H1 (cell line): ENCODE measurements at regions not wholly inside any gene's neighbourhood (a gene's known extent, or its start where the extent isn't known, plus 50 kb on each side); places are given as distances from the start of the nearest gene placed in this dataset.

Experiments
- CTCF ChIA-PET: fragments of 300-600 bp; sonication (Branson Sonifier 250); formaldehyde crosslinking; loops from one replicate; lab custom pipeline; 2021; ENCODE audit not compliant: partially characterized antibody; lab: Charles Lee
- POLR2A ChIA-PET: fragments of 300-600 bp; sonication (Branson Sonifier 250); formaldehyde crosslinking; loops from one replicate; lab custom pipeline; 2021; ENCODE audit warnings: inconsistent platforms; ENCODE audit not compliant: partially characterized antibody; lab: Charles Lee
- DNase-seq, 2 experiments: peaks; one replicate each; pipeline versions ENCODE4 v3.0.0 to v3.0.0-alpha.2; 2010 to 2022; ENCODE audit warnings: low spot score in 2 of 2, low read depth in 1 of 2, mixed read lengths in 1 of 2
- FAIRE-seq: peaks from 2 replicates; lab custom pipeline; 2011; peaks lifted over from hg19 to GRCh38; lab: Jason Lieb, UNC
- H2AFZ ChIP-seq: 2 replicates; pipeline ENCODE4 v1.8.1; 2012; ENCODE audit warnings: low read length, inconsistent platforms
- H2AK5ac ChIP-seq: 2 replicates; pipeline ENCODE4 v1.6.1; 2013; ENCODE audit warnings: low read depth, low read length
- H2BK120ac ChIP-seq: replicated peaks from 2 replicates; pipeline ENCODE3; 2013; ENCODE audit warnings: low read depth, low read length, inconsistent platforms
- H2BK12ac ChIP-seq: 2 replicates; pipeline ENCODE4 v1.6.1; 2013; ENCODE audit warnings: low read depth, low read length
- H2BK15ac ChIP-seq: 2 replicates; pipeline ENCODE4 v1.6.1; 2013; ENCODE audit warnings: low read length
- H2BK20ac ChIP-seq: 2 replicates; pipeline ENCODE4 v1.6.1; 2013; ENCODE audit warnings: low read length
- H2BK5ac ChIP-seq: 2 replicates; pipeline ENCODE4 v1.6.1; 2013; ENCODE audit warnings: low read depth, low read length
- H3K14ac ChIP-seq: 2 replicates; pipeline ENCODE4 v1.6.1; 2013; ENCODE audit warnings: inconsistent platforms; ENCODE audit not compliant: insufficient read length
- H3K18ac ChIP-seq: 2 replicates; pipeline ENCODE4 v1.6.1; 2013; ENCODE audit warnings: low read length; ENCODE audit errors: extremely low read depth
- H3K23ac ChIP-seq: 2 replicates; pipeline ENCODE4 v1.6.1; 2013; ENCODE audit warnings: inconsistent platforms; ENCODE audit not compliant: insufficient read length
- H3K23me2 ChIP-seq: 2 replicates; pipeline ENCODE4 v1.6.1; 2013; ENCODE audit warnings: low read depth, low read length
- H3K27ac ChIP-seq: 2 replicates; pipeline ENCODE4 v1.6.1; 2011; ENCODE audit warnings: low read depth, low read length, inconsistent platforms
- H3K27me3 ChIP-seq, 4 experiments: replicated peaks in 1 of 4; 1 replicate in 1 of 4; 2 replicates in 3 of 4; pipeline versions ENCODE4 v1.6.1 to v1.8.1; 2011 to 2013; ENCODE audit warnings: low read length in 3 of 4, mild to moderate bottlenecking in 3 of 4, inconsistent platforms in 2 of 4, mixed read lengths in 2 of 4, moderate library complexity in 1 of 4; ENCODE audit not compliant: control insufficient read depth in 3 of 4, insufficient read depth in 3 of 4; ENCODE audit errors: extremely low read depth in 1 of 4
- H3K36me3 ChIP-seq, 4 experiments: 2 replicates each; pipeline versions ENCODE4 v1.6.1 to v1.8.1; 2011 to 2013; ENCODE audit warnings: mild to moderate bottlenecking in 4 of 4, low read length in 3 of 4, moderate library complexity in 2 of 4, control low read depth in 1 of 4, inconsistent platforms in 1 of 4; ENCODE audit not compliant: insufficient read depth in 4 of 4, control insufficient read depth in 2 of 4
- H3K4ac ChIP-seq: replicated peaks from 2 replicates; pipeline ENCODE3; 2013; ENCODE audit warnings: low read length, low read depth, mixed read lengths, inconsistent platforms; ENCODE audit not compliant: insufficient read length
- H3K4me1 ChIP-seq, 4 experiments: replicated peaks in 1 of 4; 1 replicate in 1 of 4; 2 replicates in 3 of 4; pipeline versions ENCODE4 v1.6.1 to v1.8.1; 2011 to 2013; ENCODE audit warnings: low read length in 3 of 4, inconsistent platforms in 2 of 4, mixed read lengths in 1 of 4; ENCODE audit not compliant: insufficient read depth in 4 of 4, control insufficient read depth in 3 of 4
- H3K4me2 ChIP-seq, 2 experiments: 2 replicates each; pipeline versions ENCODE4 v1.6.1 to v1.8.1; 2011 to 2013; ENCODE audit warnings: low read depth in 2 of 2, low read length in 2 of 2, control low read depth in 1 of 2, inconsistent platforms in 1 of 2, mild to moderate bottlenecking in 1 of 2; ENCODE audit not compliant: insufficient read depth in 1 of 2
- H3K4me3 ChIP-seq, 4 experiments: fragments of 200-600, 300-600 bp in 1 of 4; sonication (generic), shearing (Covaris generic), sonication (Bioruptor Twin) in 1 of 4; 2 replicates each; pipeline versions ENCODE4 v1.5.1 to v1.8.1; 2011 to 2016; ENCODE audit warnings: low read length in 4 of 4, low read depth in 3 of 4, control low read depth in 2 of 4, inconsistent platforms in 2 of 4, mild to moderate bottlenecking in 2 of 4, mixed read lengths in 1 of 4, moderate library complexity in 1 of 4; ENCODE audit not compliant: insufficient read depth in 2 of 4; ENCODE audit errors: extremely low read depth in 1 of 4
- H3K56ac ChIP-seq: replicated peaks from 2 replicates; pipeline ENCODE3; 2013; ENCODE audit warnings: low read depth, mild to moderate bottlenecking, mixed read lengths, low read length, inconsistent platforms; ENCODE audit not compliant: insufficient read length
- H3K79me1 ChIP-seq: 2 replicates; pipeline ENCODE4 v1.6.1; 2013; ENCODE audit warnings: low read depth, low read length, control low read depth
- H3K79me2 ChIP-seq, 2 experiments: 2 replicates each; pipeline versions ENCODE4 v1.6.1 to v1.8.1; 2012 to 2013; ENCODE audit warnings: low read length in 2 of 2, mild to moderate bottlenecking in 2 of 2, inconsistent platforms in 1 of 2; ENCODE audit not compliant: insufficient read depth in 2 of 2, control insufficient read depth in 1 of 2
- H3K9ac ChIP-seq, 4 experiments: replicated peaks in 1 of 4; 1 replicate in 1 of 4; 2 replicates in 3 of 4; pipeline versions ENCODE4 v1.6.1 to v1.8.1; 2011 to 2013; ENCODE audit warnings: low read depth in 3 of 4, low read length in 3 of 4, control low read depth in 2 of 4, mild to moderate bottlenecking in 2 of 4, moderate library complexity in 2 of 4, inconsistent platforms in 1 of 4; ENCODE audit errors: extremely low read depth in 1 of 4
- H3K9me3 ChIP-seq, 2 experiments: 2 replicates each; pipeline versions ENCODE4 v1.6.1 to v1.8.1; 2012 to 2013; ENCODE audit warnings: mild to moderate bottlenecking in 2 of 2, moderate library complexity in 2 of 2, control low read depth in 1 of 2, inconsistent platforms in 1 of 2, low read depth in 1 of 2, low read length in 1 of 2, mixed read lengths in 1 of 2; ENCODE audit not compliant: insufficient read depth in 2 of 2
- H4K20me1 ChIP-seq, 2 experiments: replicated peaks in 1 of 2; 2 replicates each; pipeline versions ENCODE3 to v1.8.1; 2011 to 2013; ENCODE audit warnings: inconsistent platforms in 2 of 2, low read length in 2 of 2, mild to moderate bottlenecking in 1 of 2; ENCODE audit not compliant: insufficient read depth in 2 of 2, control insufficient read depth in 1 of 2
- H4K5ac ChIP-seq: 2 replicates; pipeline ENCODE4 v1.6.1; 2013; ENCODE audit warnings: low read length, low read depth, mixed read lengths, inconsistent platforms; ENCODE audit not compliant: insufficient read length
- H4K8ac ChIP-seq: 2 replicates; pipeline ENCODE4 v1.8.0; 2013; ENCODE audit warnings: mild to moderate bottlenecking, moderate library complexity, low read length, inconsistent platforms; ENCODE audit not compliant: insufficient read depth; ENCODE audit errors: extremely low read depth
- H4K91ac ChIP-seq: replicated peaks from 2 replicates; pipeline ENCODE3; 2013; ENCODE audit warnings: low read length, mixed read lengths, inconsistent platforms; ENCODE audit not compliant: insufficient read length
- EZH2 ChIP-seq: fragments of 200-600 bp; sonication (generic); IDR thresholded peaks from 2 replicates; pipeline ENCODE4 v1.7.1; 2012; ENCODE audit warnings: low read depth, mild to moderate bottlenecking, moderate library complexity, low read length, inconsistent platforms; ENCODE audit not compliant: severe bottlenecking
- KDM1A ChIP-seq: fragments of 200-600, 300-600 bp; sonication (generic); IDR thresholded peaks from 2 replicates; pipeline ENCODE4 v1.7.1; 2016; ENCODE audit warnings: mild to moderate bottlenecking, low read length, borderline replicate concordance
- RNF2 ChIP-seq: fragments of 200-900, 300-1000 bp; sonication (generic); IDR thresholded peaks from 2 replicates; pipeline ENCODE4 v1.7.1; 2016; ENCODE audit warnings: borderline replicate concordance, low read depth, mild to moderate bottlenecking, antibody characterized with exemption, low read length; ENCODE audit not compliant: poor library complexity, severe bottlenecking; ENCODE audit errors: missing control alignments
- TAF7 ChIP-seq: optimal IDR thresholded peaks from 2 replicates; pipeline ENCODE3; 2011; ENCODE audit warnings: low read depth, mild to moderate bottlenecking, inconsistent platforms, low read length, moderate library complexity, borderline replicate concordance
- ZNF274 ChIP-seq: IDR thresholded peaks from 2 replicates; pipeline ENCODE4 v1.7.0; 2012; ENCODE audit warnings: low read length, borderline replicate concordance; ENCODE audit errors: extremely low read depth
- WGBS, 2 experiments: shearing (Covaris generic) in 1 of 2; methylation state at CpG; one replicate each; pipeline versions ENCODE4 v1.1.6 to v1.1.7; 2013 to 2015; ENCODE audit warnings: low lambda C conversion rate in 2 of 2, mixed read lengths in 2 of 2, inconsistent platforms in 1 of 2, low coverage in 1 of 2, missing lambda C conversion rate in 1 of 2; ENCODE audit not compliant: insufficient replicate concordance in 2 of 2, insufficient coverage in 1 of 2, insufficient read length in 1 of 2; ENCODE audit errors: extremely low coverage in 1 of 2, missing lambda C conversion rate in 1 of 2; 5-methylcytosine and 5-hydroxymethylcytosine counted together

- 63% methylated on average over 5 of the region's 5 CpGs; no CpG with 5 or more reads in 1 of the 2 experiments for WGBS, 2 experiments
- no peak overlapping the region for H2BK15ac ChIP-seq
- H3K4ac ChIP-seq, result no peak overlapping the region
- POLR2A ChIA-PET, result no interaction called here
- no peak overlapping the region for H3K14ac ChIP-seq
- no peaks in the 10 kb centered on the region for H3K23me2 ChIP-seq
- H2BK5ac ChIP-seq, result no peak overlapping the region
- no peak overlapping the region for H2BK120ac ChIP-seq
- no peaks in the 10 kb centered on the region for H4K20me1 ChIP-seq
- H2AFZ ChIP-seq, result no peak overlapping the region
- H3K4me1 ChIP-seq, result peaks cover 0 to 9% (median 5%) of the 10 kb centered on the region in 4 experiments; a peak in 4 of 7 replicates
- no peaks in the 10 kb centered on the region for H3K27me3 ChIP-seq
- H4K8ac ChIP-seq, result no peak overlapping the region
- no peak overlapping the region for H2AK5ac ChIP-seq
- no peaks in the 10 kb centered on the region for H3K79me1 ChIP-seq
- H3K36me3 ChIP-seq, result no peaks in the 10 kb centered on the region
- H4K5ac ChIP-seq, result no peak overlapping the region
- no peak overlapping the region for H2BK20ac ChIP-seq
- no peak overlapping the region for H3K4me3 ChIP-seq
- no peak overlapping the region for H4K91ac ChIP-seq
- no peak overlapping the region for H3K23ac ChIP-seq
- H3K56ac ChIP-seq, result no peak overlapping the region
- DNase-seq, result no peak
- no peak for FAIRE-seq
- no peak overlapping the region for H2BK12ac ChIP-seq
- no peaks in the 10 kb centered on the region for H3K9me3 ChIP-seq
- no peak overlapping the region for H3K27ac ChIP-seq
- peak overlapping the region in 1 of 2 experiments; percentile 16; a peak in 1 of 4 replicates for H3K4me2 ChIP-seq
- H3K9ac ChIP-seq, result no peak overlapping the region
- CTCF ChIA-PET, result interaction anchor here (0.7 to 1.5 kb wide), 2 partner anchors 43 to 582 kb away, joined by 3 to 5 read pairs; no protein-coding TSS in a partner anchor
- no peaks in the 10 kb centered on the region for H3K79me2 ChIP-seq
- H3K18ac ChIP-seq, result peak overlapping the region; percentile 17; the same call in 1 of the 2 replicates
- no peak for TF ChIP-seq EZH2
- TF ChIP-seq TAF7, result no peak
- no peak for TF ChIP-seq KDM1A
- TF ChIP-seq ZNF274, result no peak
- TF ChIP-seq RNF2, result no peak
- TF ChIP-seq, all 59 proteins: peak for 0
These were observed 709.8 kb downstream of the LTN1 start for GRCh38 chr21:28282833-28283232.
